H1 (cell line): ENCODE measurements at regions not wholly inside any gene's neighbourhood (a gene's known extent, or its start where the extent isn't known, plus 50 kb on each side); places are given as distances from the start of the nearest gene placed in this dataset.

Experiments
- BACH1 ChIP-seq: IDR thresholded peaks from 2 replicates; pipeline ENCODE4 v1.6.1; 2012; ENCODE audit warnings: low read length, improper control_type of control experiment
- BCL11A ChIP-seq, 2 experiments: IDR thresholded peaks; one replicate each; pipeline ENCODE4 v1.6.1; 2011; ENCODE audit warnings: low read depth in 2 of 2, low read length in 2 of 2, mild to moderate bottlenecking in 2 of 2
- EZH2 ChIP-seq: fragments of 200-600 bp; sonication (generic); IDR thresholded peaks from 2 replicates; pipeline ENCODE4 v1.7.1; 2012; ENCODE audit warnings: low read depth, mild to moderate bottlenecking, moderate library complexity, low read length, inconsistent platforms; ENCODE audit not compliant: severe bottlenecking
- FOSL1 ChIP-seq: IDR thresholded peaks from 2 replicates; pipeline ENCODE4 v1.6.1; 2011; ENCODE audit warnings: mild to moderate bottlenecking, low read depth, low read length, moderate library complexity; ENCODE audit not compliant: insufficient read depth
- KDM4A ChIP-seq: IDR thresholded peaks from one replicate; pipeline ENCODE4 v1.7.1; 2012; ENCODE audit warnings: low read depth, mild to moderate bottlenecking, moderate library complexity, low read length, inconsistent platforms; ENCODE audit not compliant: severe bottlenecking
- POU5F1 ChIP-seq: IDR thresholded peaks from 2 replicates; pipeline ENCODE4 v1.6.1; 2011; ENCODE audit warnings: low read depth, mild to moderate bottlenecking, low read length, moderate library complexity

GRCh38 chr6:141133836-141134235 is 998.9 kb upstream of the GJE1 start (continued):
- TF ChIP-seq FOSL1: no peak
- no peak for TF ChIP-seq KDM4A
- TF ChIP-seq BACH1: no peak
- no peak for TF ChIP-seq BCL11A (IDR thresholded peaks at IDR 0.05; ENCODE audit: low read depth in 2 of 2, low read length in 2 of 2)
- TF ChIP-seq EZH2: no peak
- TF ChIP-seq POU5F1: no peak
